ENCODE measurements at regions not wholly inside any gene's neighbourhood (a gene's known extent, or its start where the extent isn't known, plus 50 kb on each side); places are given as distances from the start of the nearest gene placed in this dataset.

DNA sequence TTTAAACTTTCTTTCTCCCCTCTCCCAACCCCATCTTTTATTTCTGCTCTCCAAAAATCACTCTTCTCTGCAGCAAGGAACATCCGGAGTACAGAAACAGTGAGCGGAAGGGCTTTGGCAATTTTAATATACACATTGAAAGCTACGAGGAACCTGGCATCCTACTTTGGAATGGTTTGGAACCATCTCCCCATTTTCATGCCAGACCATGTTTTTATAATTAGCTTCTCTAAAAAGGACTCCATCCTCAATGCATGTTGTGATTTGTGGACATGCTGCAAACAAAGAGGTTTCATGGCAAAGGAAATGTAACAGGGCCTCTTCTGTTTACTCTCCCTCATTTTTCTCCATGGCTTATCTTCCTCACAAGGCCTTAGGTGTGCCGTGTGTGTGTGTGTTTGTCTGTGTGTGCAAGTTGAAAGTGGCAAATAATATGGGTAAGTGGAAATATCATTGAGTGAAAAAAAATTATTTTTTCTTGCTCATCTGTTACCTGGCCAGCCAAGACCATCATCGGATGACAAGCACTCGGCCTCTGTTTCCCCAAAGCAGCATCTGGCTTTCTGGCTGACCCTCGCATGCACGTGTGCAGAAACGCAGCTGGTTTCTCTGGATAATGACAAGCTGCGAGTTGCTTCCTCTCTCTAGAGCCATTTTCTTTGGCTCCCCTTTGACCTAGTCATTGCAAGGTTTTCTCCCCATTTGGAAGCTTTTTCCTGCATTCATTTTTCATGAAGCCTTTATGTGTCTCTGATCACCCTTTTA lies 585.0 kb downstream of the TMEM114 start:
- no peaks in the 10 kb centered on the region for H3K9me3 ChIP-seq (ENCODE audit: insufficient read depth, low read depth, low read length)
- no peak overlapping the region for H3K9ac ChIP-seq (ENCODE audit: low read length)
- DNase-seq = no peak
- H2BK5ac ChIP-seq (ENCODE audit: low read depth, low read length, poor library complexity) = no peak overlapping the region
- no peak overlapping the region for H3K27ac ChIP-seq (ENCODE audit: low read depth, low read length)
- H3K4me1 ChIP-seq (ENCODE audit: control insufficient read depth in 1 of 2, insufficient read depth in 2 of 2, low read length in 2 of 2) = no peaks in the 10 kb centered on the region
- no peaks in the 10 kb centered on the region for H3K79me1 ChIP-seq (ENCODE audit: low read length)
- H3K4me2 ChIP-seq (ENCODE audit: low read length) = no peak overlapping the region
- H2AK5ac ChIP-seq (ENCODE audit: low read length) = no peak overlapping the region
- H3K4me3 ChIP-seq (ENCODE audit: low read depth, low read length) = no peak overlapping the region
- no peak overlapping the region for H4K12ac ChIP-seq (ENCODE audit: low read depth, low read length)
- H3K79me2 ChIP-seq (ENCODE audit: control insufficient read depth, insufficient read depth, low read length, poor library complexity) = no peaks in the 10 kb centered on the region
- H2BK12ac ChIP-seq (ENCODE audit: low read length) = no peak overlapping the region
- H4K8ac ChIP-seq (ENCODE audit: low read depth, low read length) = no peak overlapping the region
- H3K27me3 ChIP-seq (ENCODE audit: insufficient read depth, low read length) = no peaks in the 10 kb centered on the region
- no peak overlapping the region for H2BK120ac ChIP-seq (ENCODE audit: insufficient read depth, low read length, poor library complexity)
- H3K36me3 ChIP-seq (ENCODE audit: control insufficient read depth in 1 of 2, insufficient read depth in 2 of 2, low read length in 2 of 2) = no peaks in the 10 kb centered on the region
- H3K18ac ChIP-seq (ENCODE audit: low read length) = no peak overlapping the region
- H4K91ac ChIP-seq (ENCODE audit: low read depth, low read length) = no peak overlapping the region
- no CpG with 5 or more reads among the region's 10 CpGs for WGBS (ENCODE audit: extremely low coverage, insufficient coverage, insufficient read length)
- H3K14ac ChIP-seq (ENCODE audit: low read length) = no peak overlapping the region
- no peak overlapping the region for H2AFZ ChIP-seq (ENCODE audit: insufficient read depth, low read length, poor library complexity)
- no peak overlapping the region for H3K23ac ChIP-seq (ENCODE audit: low read length)
- H3K4ac ChIP-seq (ENCODE audit: low read depth, low read length) = no peak overlapping the region

DNA sequence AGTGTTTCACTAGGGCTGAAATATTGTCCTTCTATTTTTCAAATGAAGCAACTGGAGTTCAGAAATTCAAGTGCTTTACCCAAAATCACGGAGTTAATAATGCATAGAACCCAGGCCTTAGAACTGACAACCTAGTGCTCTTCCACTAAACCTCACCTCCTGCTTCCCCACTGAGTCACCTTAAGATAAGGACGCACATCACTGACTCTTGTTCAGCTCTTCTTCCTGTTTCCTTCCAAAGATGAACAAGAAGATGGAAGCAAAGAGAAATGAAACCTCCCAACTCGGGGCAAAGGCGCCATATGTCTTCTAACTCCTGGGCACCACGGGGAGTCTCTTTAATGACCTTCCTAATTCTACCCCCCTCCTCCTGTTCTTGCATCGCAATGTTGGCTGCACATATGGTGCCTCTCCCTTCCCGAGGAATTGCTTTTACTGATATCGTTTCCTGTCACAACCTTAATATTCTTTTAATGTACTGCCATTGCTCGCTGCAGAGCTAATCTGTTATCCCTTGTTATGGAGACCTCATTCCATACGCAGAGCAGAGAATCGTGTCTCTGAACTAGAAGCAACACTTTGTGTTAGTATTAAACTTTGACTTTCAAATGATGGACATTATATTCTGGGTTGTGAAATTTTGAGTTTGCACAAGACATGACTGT lies 591.4 kb downstream of the TMEM114 start:
- H2BK12ac ChIP-seq (ENCODE audit: low read length) = no peak overlapping the region
- H3K4me3 ChIP-seq (ENCODE audit: low read depth, low read length) = no peak overlapping the region
- H2AK5ac ChIP-seq (ENCODE audit: low read length) = no peak overlapping the region
- H3K36me3 ChIP-seq (ENCODE audit: control insufficient read depth in 1 of 2, insufficient read depth in 2 of 2, low read length in 2 of 2) = no peaks in the 10 kb centered on the region
- no peak overlapping the region for H3K4ac ChIP-seq (ENCODE audit: low read depth, low read length)
- no peak overlapping the region for H2AFZ ChIP-seq (ENCODE audit: insufficient read depth, low read length, poor library complexity)
- H4K8ac ChIP-seq (ENCODE audit: low read depth, low read length) = no peak overlapping the region
- H3K79me2 ChIP-seq (ENCODE audit: control insufficient read depth, insufficient read depth, low read length, poor library complexity) = no peaks in the 10 kb centered on the region
- no peak overlapping the region for H4K12ac ChIP-seq (ENCODE audit: low read depth, low read length)
- no peak overlapping the region for H2BK120ac ChIP-seq (ENCODE audit: insufficient read depth, low read length, poor library complexity)
- no peak overlapping the region for H3K18ac ChIP-seq (ENCODE audit: low read length)
- H3K23ac ChIP-seq (ENCODE audit: low read length) = no peak overlapping the region
- no peak overlapping the region for H3K27ac ChIP-seq (ENCODE audit: low read depth, low read length)
- no peaks in the 10 kb centered on the region for H3K4me1 ChIP-seq (ENCODE audit: control insufficient read depth in 1 of 2, insufficient read depth in 2 of 2, low read length in 2 of 2)
- no peak overlapping the region for H3K14ac ChIP-seq (ENCODE audit: low read length)
- no peaks in the 10 kb centered on the region for H3K27me3 ChIP-seq (ENCODE audit: insufficient read depth, low read length)
- no peak overlapping the region for H2BK5ac ChIP-seq (ENCODE audit: low read depth, low read length, poor library complexity)
- WGBS (ENCODE audit: extremely low coverage, insufficient coverage, insufficient read length) = no CpG with 5 or more reads among the region's 11 CpGs
- no peaks in the 10 kb centered on the region for H3K79me1 ChIP-seq (ENCODE audit: low read length)
- H3K9me3 ChIP-seq (ENCODE audit: insufficient read depth, low read depth, low read length) = no peaks in the 10 kb centered on the region
- H3K4me2 ChIP-seq (ENCODE audit: low read length) = no peak overlapping the region
- no peak for DNase-seq
- H4K91ac ChIP-seq (ENCODE audit: low read depth, low read length) = no peak overlapping the region
- no peak overlapping the region for H3K9ac ChIP-seq (ENCODE audit: low read length)

DNA sequence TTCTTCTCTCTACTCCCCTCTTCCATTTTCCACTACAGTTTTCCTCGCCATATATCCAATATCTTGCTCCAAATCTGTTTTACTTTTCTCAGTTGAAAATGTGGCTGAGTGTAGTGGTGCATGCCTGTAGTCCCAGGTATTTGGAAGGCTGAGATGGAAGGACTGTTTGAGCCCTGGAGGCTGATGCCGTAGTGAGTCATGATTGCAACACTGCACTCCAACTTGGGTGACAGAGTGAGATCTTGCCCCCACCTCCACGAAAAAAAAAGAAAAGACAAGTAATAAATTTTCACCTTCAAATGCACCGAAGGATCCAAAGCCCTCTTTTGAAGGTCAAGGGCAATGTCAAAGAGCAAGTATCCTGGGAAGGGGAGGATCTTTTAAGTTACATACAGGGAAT lies 592.3 kb downstream of the TMEM114 start:
- Histone ChIP-seq H2BK5ac (ENCODE audit: low read depth, low read length, poor library complexity) (no peak overlapping the region), H4K12ac (ENCODE audit: low read depth, low read length) (no peak overlapping the region), H3K4me1 (ENCODE audit: control insufficient read depth in 1 of 2, insufficient read depth in 2 of 2, low read length in 2 of 2) (no peaks in the 10 kb centered on the region), H2BK120ac (ENCODE audit: insufficient read depth, low read length, poor library complexity) (no peak overlapping the region), H3K9ac (ENCODE audit: low read length) (no peak overlapping the region), H2AK5ac (ENCODE audit: low read length) (no peak overlapping the region), H3K4ac (ENCODE audit: low read depth, low read length) (no peak overlapping the region), H2BK12ac (ENCODE audit: low read length) (no peak overlapping the region), H3K27ac (ENCODE audit: low read depth, low read length) (no peak overlapping the region), H3K23ac (ENCODE audit: low read length) (no peak overlapping the region), H3K14ac (ENCODE audit: low read length) (no peak overlapping the region), H3K18ac (ENCODE audit: low read length) (no peak overlapping the region), H3K36me3 (ENCODE audit: control insufficient read depth in 1 of 2, insufficient read depth in 2 of 2, low read length in 2 of 2) (no peaks in the 10 kb centered on the region), H3K9me3 (ENCODE audit: insufficient read depth, low read depth, low read length) (no peaks in the 10 kb centered on the region), H3K27me3 (ENCODE audit: insufficient read depth, low read length) (no peaks in the 10 kb centered on the region), H4K91ac (ENCODE audit: low read depth, low read length) (no peak overlapping the region), H4K8ac (ENCODE audit: low read depth, low read length) (no peak overlapping the region), H3K79me2 (ENCODE audit: control insufficient read depth, insufficient read depth, low read length, poor library complexity) (no peaks in the 10 kb centered on the region), H2AFZ (ENCODE audit: insufficient read depth, low read length, poor library complexity) (no peak overlapping the region), H3K79me1 (ENCODE audit: low read length) (no peaks in the 10 kb centered on the region), H3K4me2 (ENCODE audit: low read length) (no peak overlapping the region), H3K4me3 (ENCODE audit: low read depth, low read length) (no peak overlapping the region)
- peak; percentile 3 to 20 for DNase-seq
- 100% methylated on average over 1 of the region's 4 CpGs for WGBS (ENCODE audit: extremely low coverage, insufficient coverage, insufficient read length)

DNA sequence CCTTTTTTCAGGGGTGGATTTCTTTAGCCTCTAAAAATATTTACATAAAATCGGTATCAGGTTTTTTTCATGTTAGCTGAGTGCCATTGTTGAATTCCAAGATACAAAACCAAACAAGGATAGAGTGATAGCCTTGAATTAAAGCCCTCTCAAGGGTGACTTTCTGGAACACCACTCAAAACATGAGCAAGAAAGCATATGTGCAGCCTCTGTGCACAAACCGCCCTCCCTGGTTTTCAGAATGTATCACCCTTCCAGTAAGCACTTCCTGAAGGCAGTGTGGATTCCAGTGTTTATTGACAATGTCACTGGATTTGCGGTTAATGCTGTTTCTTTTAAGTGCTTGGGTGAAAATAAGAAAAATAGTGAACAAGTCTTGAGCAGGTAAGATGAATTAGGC lies 597.7 kb downstream of the TMEM114 start:
- no peaks in the 10 kb centered on the region for H3K27me3 ChIP-seq (ENCODE audit: insufficient read depth, low read length)
- no peak overlapping the region for H3K4ac ChIP-seq (ENCODE audit: low read depth, low read length)
- no peak overlapping the region for H3K27ac ChIP-seq (ENCODE audit: low read depth, low read length)
- WGBS (ENCODE audit: extremely low coverage, insufficient coverage, insufficient read length) = no CpG with 5 or more reads among the region's 3 CpGs
- H3K4me3 ChIP-seq (ENCODE audit: low read depth, low read length) = no peak overlapping the region
- no peak overlapping the region for H2BK5ac ChIP-seq (ENCODE audit: low read depth, low read length, poor library complexity)
- no peak overlapping the region for H4K91ac ChIP-seq (ENCODE audit: low read depth, low read length)
- no peak overlapping the region for H3K14ac ChIP-seq (ENCODE audit: low read length)
- DNase-seq = no peak
- no peak overlapping the region for H3K4me2 ChIP-seq (ENCODE audit: low read length)
- H3K36me3 ChIP-seq (ENCODE audit: control insufficient read depth in 1 of 2, insufficient read depth in 2 of 2, low read length in 2 of 2) = no peaks in the 10 kb centered on the region
- H3K9me3 ChIP-seq (ENCODE audit: insufficient read depth, low read depth, low read length) = no peaks in the 10 kb centered on the region
- no peak overlapping the region for H3K9ac ChIP-seq (ENCODE audit: low read length)
- no peak overlapping the region for H4K8ac ChIP-seq (ENCODE audit: low read depth, low read length)
- H4K12ac ChIP-seq (ENCODE audit: low read depth, low read length) = no peak overlapping the region
- H3K18ac ChIP-seq (ENCODE audit: low read length) = no peak overlapping the region
- no peak overlapping the region for H3K23ac ChIP-seq (ENCODE audit: low read length)
- H2AK5ac ChIP-seq (ENCODE audit: low read length) = no peak overlapping the region
- H3K4me1 ChIP-seq (ENCODE audit: control insufficient read depth in 1 of 2, insufficient read depth in 2 of 2, low read length in 2 of 2) = no peaks in the 10 kb centered on the region
- no peak overlapping the region for H2BK120ac ChIP-seq (ENCODE audit: insufficient read depth, low read length, poor library complexity)
- no peaks in the 10 kb centered on the region for H3K79me2 ChIP-seq (ENCODE audit: control insufficient read depth, insufficient read depth, low read length, poor library complexity)
- H3K79me1 ChIP-seq (ENCODE audit: low read length) = no peaks in the 10 kb centered on the region
- H2AFZ ChIP-seq (ENCODE audit: insufficient read depth, low read length, poor library complexity) = no peak overlapping the region
- no peak overlapping the region for H2BK12ac ChIP-seq (ENCODE audit: low read length)

Measured in trophoblast cell (in vitro differentiated cells and primary cell).